Neural cell (in vitro differentiated cells): ENCODE measurements at regions not wholly inside any gene's neighbourhood (a gene's known extent, or its start where the extent isn't known, plus 50 kb on each side); places are given as distances from the start of the nearest gene placed in this dataset.

Experiments
- H2AFZ ChIP-seq: fragments of 200-600, 300-800 bp; sonication (generic), shearing (Covaris generic); 2 replicates; pipeline ENCODE4 v1.6.0; 2014; ENCODE audit warnings: low read depth, mild to moderate bottlenecking, antibody characterized with exemption, low read length, moderate library complexity
- H3F3A ChIP-seq: fragments of 200-600 bp; shearing (Covaris generic); 2 replicates; pipeline ENCODE4 v1.6.1; 2016; ENCODE audit warnings: mild to moderate bottlenecking, moderate library complexity, mixed read lengths, antibody characterized with exemption, low read length; ENCODE audit not compliant: insufficient read depth, poor library complexity, severe bottlenecking
- H3K27ac ChIP-seq: fragments of 200-600, 300-800 bp; sonication (generic), shearing (Covaris generic); 2 replicates; pipeline ENCODE4 v1.5.1; 2014; ENCODE audit warnings: mild to moderate bottlenecking, low read length, moderate library complexity
- H3K27me3 ChIP-seq: fragments of 300-800, 200-600 bp; sonication (generic), shearing (Covaris generic); 2 replicates; pipeline ENCODE4 v1.6.0; 2014; ENCODE audit warnings: mild to moderate bottlenecking, low read depth, low read length, moderate library complexity; ENCODE audit not compliant: insufficient read depth
- H3K36me3 ChIP-seq: fragments of 300-800, 200-600 bp; sonication (generic), shearing (Covaris generic); 2 replicates; pipeline ENCODE4 v1.5.1; 2014; ENCODE audit warnings: mild to moderate bottlenecking, antibody characterized with exemption, low read length, moderate library complexity; ENCODE audit not compliant: insufficient read depth
- H3K4me2 ChIP-seq: fragments of 300-800, 200-600 bp; sonication (generic), shearing (Covaris generic); 2 replicates; pipeline ENCODE4 v1.6.0; 2014; ENCODE audit warnings: mild to moderate bottlenecking, low read length
- H3K4me3 ChIP-seq: fragments of 300-800, 200-600 bp; sonication (generic), shearing (Covaris generic); 2 replicates; pipeline ENCODE4 v1.5.1; 2014; ENCODE audit warnings: mild to moderate bottlenecking, low read length, moderate library complexity
- H3K79me2 ChIP-seq: fragments of 200-600 bp; shearing (Covaris generic); replicated peaks from 2 replicates; pipeline ENCODE4 v1.6.0; 2014; ENCODE audit warnings: mild to moderate bottlenecking, low read length, moderate library complexity; ENCODE audit not compliant: insufficient read depth
- H3K9ac ChIP-seq: fragments of 300-800, 200-600 bp; sonication (generic), shearing (Covaris generic); 2 replicates; pipeline ENCODE4 v1.6.1; 2016; ENCODE audit warnings: mild to moderate bottlenecking, low read length, mixed read lengths
- H3K9me2 ChIP-seq: fragments of 200-600 bp; shearing (Covaris generic); 2 replicates; pipeline ENCODE4 v1.6.1; 2016; ENCODE audit warnings: mild to moderate bottlenecking, low read length, mixed read lengths; ENCODE audit not compliant: insufficient read depth
- H3K9me3 ChIP-seq: fragments of 200-600, 300-800 bp; sonication (generic), shearing (Covaris generic); 2 replicates; pipeline ENCODE4 v1.6.1; 2016; ENCODE audit warnings: mild to moderate bottlenecking, mixed run types, low read length, moderate library complexity, mixed read lengths
- H4K20me1 ChIP-seq: fragments of 200-600 bp; shearing (Covaris generic); 2 replicates; pipeline ENCODE4 v1.6.1; 2016; ENCODE audit warnings: mild to moderate bottlenecking, mixed run types; ENCODE audit not compliant: insufficient read depth
- CTCF ChIP-seq: fragments of 450-650 bp; IDR thresholded peaks from 2 replicates; pipeline ENCODE4 v1.5.1; 2014; ENCODE audit warnings: antibody characterized with exemption, mild to moderate bottlenecking, moderate library complexity; ENCODE audit not compliant: poor library complexity, severe bottlenecking
- EP300 ChIP-seq: fragments of 450-650 bp; conservative IDR thresholded peaks from 2 replicates; pipeline ENCODE4 v1.6.1; 2014; ENCODE audit warnings: antibody characterized with exemption, mild to moderate bottlenecking, moderate library complexity; ENCODE audit not compliant: poor library complexity, severe bottlenecking
- EZH2 ChIP-seq: fragments of 200-600, 300-800 bp; shearing (Covaris generic), sonication (generic); IDR thresholded peaks from 2 replicates; pipeline ENCODE4 v1.6.1; 2014; ENCODE audit warnings: antibody characterized with exemption, low read length, borderline replicate concordance, mild to moderate bottlenecking; ENCODE audit not compliant: insufficient read depth, poor library complexity, severe bottlenecking
- MXI1 ChIP-seq: fragments of 450-650 bp; conservative IDR thresholded peaks from 2 replicates; pipeline ENCODE4 v1.6.1; 2014; ENCODE audit warnings: antibody characterized with exemption, mild to moderate bottlenecking; ENCODE audit not compliant: poor library complexity, severe bottlenecking
- POLR2AphosphoS5 ChIP-seq: IDR thresholded peaks from 2 replicates; pipeline ENCODE4 v1.6.1; 2012
- RAD21 ChIP-seq: fragments of 450-650 bp; conservative IDR thresholded peaks from 2 replicates; pipeline ENCODE4 v1.6.1; 2014; ENCODE audit warnings: antibody characterized with exemption, mild to moderate bottlenecking, moderate library complexity
- REST ChIP-seq: IDR thresholded peaks from 2 replicates; pipeline ENCODE4 v1.6.1; 2012; ENCODE audit warnings: borderline replicate concordance
- SMC3 ChIP-seq: fragments of 450-650 bp; conservative IDR thresholded peaks from 2 replicates; pipeline ENCODE4 v1.6.1; 2014; ENCODE audit warnings: antibody characterized with exemption, mild to moderate bottlenecking, moderate library complexity; ENCODE audit not compliant: poor library complexity
- TAF1 ChIP-seq: IDR thresholded peaks from 2 replicates; pipeline ENCODE4 v1.6.1; 2012; ENCODE audit warnings: low read depth

GRCh38 chr7:136600475-136600874 lies 268.0 kb upstream of the CHRM2 start:
- TF ChIP-seq CTCF (no peak), EZH2 (no peak), REST (no peak), POLR2AphosphoS5 (no peak), MXI1 (no peak), SMC3 (no peak), TAF1 (no peak)
- Histone ChIP-seq H3K27ac (no peak overlapping the region), H2AFZ (no peak overlapping the region), H3K4me2 (no peak overlapping the region), H3K9me2 (no peaks in the 10 kb centered on the region), H3K36me3 (no peaks in the 10 kb centered on the region), H3K9ac (no peak overlapping the region), H3K27me3 (no peaks in the 10 kb centered on the region), H4K20me1 (no peaks in the 10 kb centered on the region), H3K79me2 (no peaks in the 10 kb centered on the region), H3K4me3 (no peak overlapping the region), H3K9me3 (no peaks in the 10 kb centered on the region), H3F3A (no peaks in the 10 kb centered on the region)

GRCh38 chr7:136594739-136595144 lies 273.7 kb upstream of the CHRM2 start:
- H3K27ac ChIP-seq, result no peak overlapping the region
- no peaks in the 10 kb centered on the region for H3K79me2 ChIP-seq
- no peak overlapping the region for H3K4me3 ChIP-seq
- no peaks in the 10 kb centered on the region for H3K9me3 ChIP-seq
- TF ChIP-seq REST (no peak), RAD21 (no peak), MXI1 (no peak), POLR2AphosphoS5 (no peak), CTCF (no peak), EP300 (no peak), EZH2 (no peak), TAF1 (no peak)
- no peak overlapping the region for H3K9ac ChIP-seq
- H3K36me3 ChIP-seq, result no peaks in the 10 kb centered on the region
- H4K20me1 ChIP-seq, result no peaks in the 10 kb centered on the region
- no peak overlapping the region for H2AFZ ChIP-seq
- H3K9me2 ChIP-seq, result no peaks in the 10 kb centered on the region
- no peak overlapping the region for H3K4me2 ChIP-seq
- H3F3A ChIP-seq, result no peaks in the 10 kb centered on the region
- H3K27me3 ChIP-seq, result no peaks in the 10 kb centered on the region
